IPS-18c (cell line): ENCODE measurements at regions not wholly inside any gene's neighbourhood (a gene's known extent, or its start where the extent isn't known, plus 50 kb on each side); places are given as distances from the start of the nearest gene placed in this dataset.
"Not testable (repeated sequence)": the region's sequence is repeated elsewhere in the genome, so short reads cannot be mapped to it uniquely, and the experiment has no call there.

ENCODE experiments used
- H3K4me3 ChIP-seq: 2 replicates; pipeline ENCODE4 v1.7.0; 2013; ENCODE audit warnings: low read depth, mild to moderate bottlenecking, low read length, moderate library complexity; ENCODE audit not compliant: insufficient read depth
- H3K9me3 ChIP-seq: one replicate; pipeline ENCODE4 v1.6.1; 2013; ENCODE audit warnings: mild to moderate bottlenecking, low read length, moderate library complexity; ENCODE audit not compliant: control insufficient read depth, insufficient read depth

DNA sequence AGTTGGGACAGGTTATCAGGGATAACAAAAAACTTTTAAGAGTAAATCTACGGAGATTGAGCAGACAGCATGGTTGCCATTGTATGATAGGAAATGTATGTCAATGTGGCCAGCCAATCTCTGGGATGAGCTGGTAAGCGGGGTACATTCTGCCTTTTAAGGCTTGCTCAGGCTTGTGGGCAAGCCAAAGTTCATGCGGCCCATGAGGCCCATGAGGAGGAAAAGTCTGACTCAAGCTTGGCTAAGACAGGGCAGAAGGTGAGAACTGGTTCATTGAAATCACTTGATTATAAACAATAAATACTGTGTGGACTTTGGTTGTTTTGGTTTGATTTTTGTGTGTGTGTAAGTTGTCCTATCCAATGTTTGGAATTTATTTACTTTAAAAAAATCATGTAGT, 997.1 kb downstream of the DNAH5 start:
- no peak overlapping the region for H3K4me3 ChIP-seq
- H3K9me3 ChIP-seq = no peaks in the 10 kb centered on the region

DNA sequence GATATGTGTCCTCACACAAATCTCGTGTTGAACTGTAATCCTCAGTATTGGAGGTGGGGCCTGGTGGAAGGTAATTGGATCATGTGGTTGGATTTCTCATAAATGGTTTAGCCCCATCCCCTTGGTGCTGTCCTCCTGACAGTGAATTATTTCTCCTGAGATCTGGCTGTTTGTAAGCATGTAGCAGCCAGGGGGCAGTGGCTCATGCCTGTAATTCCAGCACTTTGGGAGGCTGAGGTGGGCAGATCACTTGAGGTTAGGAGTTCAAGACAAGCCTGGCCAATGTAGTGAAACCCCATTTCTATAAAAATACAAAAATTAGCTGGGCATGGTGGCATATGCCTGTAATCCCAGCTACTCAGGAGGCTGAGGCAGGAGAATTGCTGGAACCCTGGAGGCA, 999.0 kb downstream of the DNAH5 start:
- H3K4me3 ChIP-seq, H3K9me3 ChIP-seq: not testable (repeated sequence)

DNA sequence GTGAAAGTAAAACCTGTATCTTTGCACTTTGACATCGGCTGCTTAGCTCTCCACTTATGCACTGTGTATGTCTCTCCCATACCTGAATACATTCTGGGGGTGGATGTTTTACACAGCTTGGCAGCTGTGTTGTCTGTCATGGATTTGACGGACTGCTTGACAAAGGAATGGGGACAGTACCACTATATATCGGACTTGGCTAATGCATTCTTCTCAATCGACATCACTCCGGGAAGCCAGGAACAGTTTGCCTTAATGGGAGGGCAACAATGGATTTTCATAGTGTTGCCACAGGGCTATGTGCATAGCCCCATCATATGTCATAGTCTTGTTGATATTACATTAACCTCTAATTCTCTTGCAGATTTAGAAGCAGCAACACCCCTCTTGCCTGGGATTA, 1008.3 kb downstream of the DNAH5 start:
- Histone ChIP-seq H3K9me3 (no peaks in the 10 kb centered on the region), H3K4me3 (no peak overlapping the region)

DNA sequence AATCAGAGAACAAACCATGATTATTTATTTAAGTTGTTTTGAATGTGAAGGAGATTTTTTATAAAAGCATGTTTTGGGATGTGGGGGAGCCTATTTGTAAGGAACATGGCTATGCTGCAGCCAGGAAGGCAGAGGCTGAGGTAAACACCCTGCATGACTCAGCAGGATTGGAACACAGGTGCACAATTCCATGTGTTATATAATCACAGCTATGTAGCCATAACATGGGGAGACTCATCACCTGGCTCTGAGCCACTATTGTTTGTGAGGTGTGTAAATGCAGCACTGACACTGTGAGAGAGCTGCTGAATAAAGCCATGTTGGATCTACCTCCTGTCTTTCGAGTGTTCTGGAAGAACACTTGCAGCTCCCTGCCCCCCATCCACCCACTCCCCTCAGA, 1009.8 kb downstream of the DNAH5 start:
- Histone ChIP-seq H3K4me3 (no peak overlapping the region), H3K9me3 (no peaks in the 10 kb centered on the region)

DNA sequence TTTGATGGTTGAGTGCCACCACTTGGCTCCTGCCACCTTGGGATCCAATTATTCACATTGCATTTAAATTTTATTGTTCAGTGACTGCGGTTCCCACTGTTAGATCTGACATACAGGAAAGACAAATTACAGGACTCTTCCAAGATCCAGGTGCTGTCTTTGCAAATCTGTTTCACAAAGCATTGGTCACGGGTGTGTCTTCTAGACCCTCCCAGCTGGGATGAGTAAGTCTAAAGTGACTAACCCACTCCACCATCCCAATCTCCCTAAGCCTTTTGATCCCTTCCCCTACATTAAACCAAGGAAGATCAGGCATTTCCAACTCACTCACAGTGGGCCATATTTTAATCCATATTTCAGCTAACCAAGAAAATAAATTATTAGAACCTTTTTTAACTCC, 1016.3 kb upstream of the CTNND2 start:
- peaks cover 2% of the 10 kb centered on the region for H3K9me3 ChIP-seq
- no peak overlapping the region for H3K4me3 ChIP-seq

DNA sequence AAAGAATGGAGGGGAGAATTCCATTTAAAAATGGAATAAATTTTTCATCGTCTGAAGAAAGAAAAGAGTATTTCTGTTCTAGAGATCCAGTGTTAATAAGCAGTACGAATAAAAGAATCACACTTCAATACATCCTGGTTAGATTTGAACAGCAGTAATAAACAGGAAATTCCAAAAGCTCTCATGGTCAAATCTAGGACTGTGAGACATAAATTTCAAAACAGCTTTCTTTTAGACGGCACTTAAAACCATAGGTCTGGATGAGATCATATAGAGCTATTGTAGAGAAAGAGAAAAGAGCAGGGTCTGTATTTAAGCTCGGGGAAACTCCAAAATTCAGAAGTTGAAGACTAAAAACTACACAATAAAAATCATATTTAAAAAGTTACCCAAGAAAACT, 1006.9 kb upstream of the CTNND2 start:
- H3K9me3 ChIP-seq = no peaks in the 10 kb centered on the region
- no peak overlapping the region for H3K4me3 ChIP-seq

DNA sequence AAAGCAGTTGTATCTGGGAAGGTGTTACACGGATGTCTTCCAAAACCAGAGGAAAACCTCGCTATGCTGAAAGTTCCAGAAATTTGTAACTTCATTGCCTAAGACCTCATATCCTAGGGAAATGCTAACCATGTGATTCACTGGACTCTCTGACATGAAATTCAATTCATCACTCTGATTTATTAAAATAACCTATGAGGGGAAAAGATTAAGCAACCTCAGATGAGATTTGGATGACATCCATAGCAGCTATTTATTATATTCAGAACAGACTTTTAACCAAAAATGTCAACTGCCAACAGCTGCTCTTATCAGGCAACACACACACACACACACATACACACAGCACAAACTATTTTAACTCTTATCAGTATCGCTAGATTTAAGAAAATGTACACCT, 1006.4 kb upstream of the CTNND2 start:
- Histone ChIP-seq H3K4me3 (no peak overlapping the region), H3K9me3 (no peaks in the 10 kb centered on the region)

DNA sequence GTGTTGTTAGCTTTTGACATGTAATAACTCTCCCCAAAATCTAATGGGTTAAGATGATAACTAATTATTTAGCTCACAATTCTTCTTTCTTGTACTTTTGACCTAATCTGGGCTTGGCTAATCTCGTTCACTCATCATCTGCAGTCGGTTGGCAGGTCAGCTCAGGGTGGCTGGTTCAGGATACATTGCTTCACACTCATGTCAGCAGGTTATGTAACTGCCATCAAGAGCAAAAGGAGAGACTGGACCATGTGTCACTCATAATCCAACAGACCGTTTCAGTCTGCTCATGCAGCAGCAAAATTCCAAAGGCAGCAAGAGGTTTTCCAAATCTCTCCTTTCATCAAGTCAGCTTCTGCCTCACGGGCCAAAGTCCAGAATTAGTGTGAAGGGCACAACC, 998.4 kb upstream of the CTNND2 start:
- no peaks in the 10 kb centered on the region for H3K9me3 ChIP-seq
- H3K4me3 ChIP-seq = no peak overlapping the region

DNA sequence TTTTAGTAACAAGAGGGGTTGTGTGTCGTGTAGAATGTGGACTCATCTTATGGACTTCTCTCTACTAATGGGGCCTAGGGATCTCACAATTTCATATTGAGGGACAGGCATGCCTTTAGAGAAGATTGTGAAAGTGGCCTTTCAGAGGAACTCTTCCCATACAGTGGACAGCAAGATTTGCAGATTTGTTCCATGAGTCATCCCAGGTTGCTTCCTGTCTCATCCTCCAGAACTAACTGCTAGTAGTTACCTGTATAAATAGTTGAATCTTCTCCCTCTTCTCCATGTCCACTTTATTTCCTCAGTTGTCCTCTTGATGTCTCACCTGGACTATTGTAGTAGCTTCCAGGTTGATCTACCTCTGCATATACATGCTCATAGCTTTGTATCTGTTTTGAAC, 997.5 kb upstream of the CTNND2 start:
- no peaks in the 10 kb centered on the region for H3K9me3 ChIP-seq
- no peak overlapping the region for H3K4me3 ChIP-seq

DNA sequence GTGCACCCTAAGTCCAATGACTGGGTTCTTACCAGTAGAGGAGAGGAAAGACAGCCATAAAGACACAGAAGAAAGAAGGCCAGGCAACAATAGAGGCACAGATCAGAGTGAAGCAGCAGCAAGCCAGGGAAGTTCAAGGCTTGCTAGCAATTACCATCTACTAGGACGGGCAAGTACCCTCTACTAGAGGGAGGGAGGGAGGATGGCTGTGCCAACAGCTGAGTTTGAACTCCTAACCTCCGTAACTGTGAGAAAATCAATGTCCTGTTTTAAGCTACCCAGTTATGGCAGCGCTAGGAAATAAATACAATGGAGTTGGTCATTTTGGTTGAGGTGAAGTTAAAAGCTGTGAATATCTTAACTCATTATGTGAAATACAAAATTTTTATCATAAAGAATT, 991.8 kb upstream of the CTNND2 start:
- no peak overlapping the region for H3K4me3 ChIP-seq
- H3K9me3 ChIP-seq = no peaks in the 10 kb centered on the region

DNA sequence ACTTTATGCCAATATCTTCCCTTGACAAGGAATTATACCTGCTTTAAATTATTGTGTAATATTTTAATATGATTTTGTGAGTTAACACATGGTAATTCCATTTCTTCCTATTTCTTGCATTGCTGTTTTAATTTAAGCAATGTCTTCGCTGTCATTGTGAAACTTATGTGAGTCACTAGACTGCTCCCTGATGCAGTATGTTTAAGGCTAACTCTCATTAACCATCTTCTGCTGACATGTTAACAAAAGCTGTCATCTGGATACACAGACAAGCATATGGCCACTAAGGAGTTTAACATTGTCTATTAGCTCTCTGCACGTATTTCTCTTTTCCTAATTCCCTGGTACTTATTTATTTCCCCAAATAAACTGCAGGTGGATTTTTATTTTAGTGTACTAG, 980.8 kb upstream of the CTNND2 start:
- Histone ChIP-seq H3K9me3 (no peaks in the 10 kb centered on the region), H3K4me3 (no peak overlapping the region)

DNA sequence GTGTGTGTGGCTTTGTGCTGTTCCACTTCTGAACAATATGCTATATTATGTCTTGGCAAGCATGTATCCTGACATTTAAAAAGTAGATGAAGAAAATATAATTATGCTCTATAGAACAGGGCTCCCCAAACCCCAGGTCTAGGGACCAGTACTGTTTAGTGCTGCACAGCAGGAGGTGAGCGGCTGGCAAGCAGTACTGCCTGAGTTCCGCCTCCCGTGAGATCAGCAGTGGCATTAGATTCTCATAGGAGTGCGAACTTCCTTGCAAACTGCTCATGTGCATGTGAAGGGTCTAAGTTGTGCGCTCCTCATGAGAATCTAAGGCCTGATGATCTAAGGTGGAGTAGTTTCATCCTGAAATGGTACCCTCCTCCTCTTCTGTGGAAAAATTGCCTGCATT, 979.1 kb upstream of the CTNND2 start:
- no peaks in the 10 kb centered on the region for H3K9me3 ChIP-seq
- no peak overlapping the region for H3K4me3 ChIP-seq

DNA sequence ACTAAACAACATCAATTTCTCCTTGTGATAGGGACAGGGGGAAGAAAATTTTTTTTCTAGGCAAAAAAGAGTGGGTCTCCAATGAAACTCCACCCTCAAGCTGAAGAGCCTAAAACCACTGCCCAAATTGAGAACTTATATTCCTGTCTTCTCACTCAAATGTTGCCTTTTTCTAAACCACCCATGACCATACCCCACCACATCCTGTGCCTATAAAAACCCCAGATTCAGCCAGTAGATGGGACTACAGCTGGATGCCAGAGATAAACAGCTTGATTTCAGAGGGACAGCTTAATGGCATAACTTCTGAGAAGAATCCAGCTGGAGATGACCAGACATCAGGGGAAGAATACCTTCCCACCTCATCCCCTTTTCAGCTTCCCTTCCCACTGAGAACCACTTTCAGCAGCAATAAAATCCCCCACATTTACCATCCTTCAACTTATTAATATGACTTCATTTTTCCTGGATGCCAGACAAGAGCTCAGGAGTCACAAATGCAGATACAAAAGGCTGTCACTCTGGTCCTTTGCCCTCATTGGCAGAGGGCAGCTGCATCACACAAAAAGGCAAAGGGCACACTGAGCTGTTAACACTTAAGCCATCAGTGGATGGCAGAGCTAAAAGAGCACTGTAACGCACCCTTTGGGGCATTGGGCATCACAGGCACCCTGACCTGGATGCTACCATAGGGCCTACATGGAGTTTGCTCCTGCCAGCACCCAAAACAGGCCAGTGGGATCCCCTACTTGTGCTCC, 972.5 kb upstream of the CTNND2 start:
- Histone ChIP-seq H3K4me3 (no peak overlapping the region), H3K9me3 (peaks cover 4% of the 10 kb centered on the region)

DNA sequence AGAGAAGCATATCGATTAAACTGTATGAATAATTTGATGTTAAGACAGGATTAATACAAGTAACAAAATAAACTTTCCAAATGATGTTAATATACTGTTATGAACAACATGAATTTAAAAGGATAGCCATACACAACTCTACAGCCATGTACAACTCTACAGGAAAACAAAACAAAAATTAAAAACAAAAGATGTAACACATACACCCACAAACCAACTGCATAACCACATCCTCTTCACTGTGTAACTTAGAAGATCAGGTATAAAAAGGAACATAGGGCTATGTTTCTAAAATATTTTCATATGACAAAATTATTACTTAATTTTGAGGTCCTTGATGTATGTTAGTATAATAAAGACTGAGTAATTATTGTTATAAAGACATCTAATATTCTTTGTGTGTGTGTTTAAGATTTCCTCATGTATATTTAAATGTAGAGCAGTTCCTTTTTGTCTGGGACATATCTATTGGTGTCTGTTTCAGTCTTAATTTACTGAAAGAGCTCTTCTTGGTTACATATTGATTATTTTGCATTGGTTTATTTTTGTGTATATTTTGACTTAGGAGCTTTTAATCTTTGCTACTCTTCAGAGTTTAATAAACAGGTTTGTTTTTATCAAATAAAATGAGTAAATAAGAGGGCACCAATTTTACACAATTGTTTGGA, 966.8 kb upstream of the CTNND2 start:
- no peak overlapping the region for H3K4me3 ChIP-seq
- peaks cover 2% of the 10 kb centered on the region for H3K9me3 ChIP-seq

DNA sequence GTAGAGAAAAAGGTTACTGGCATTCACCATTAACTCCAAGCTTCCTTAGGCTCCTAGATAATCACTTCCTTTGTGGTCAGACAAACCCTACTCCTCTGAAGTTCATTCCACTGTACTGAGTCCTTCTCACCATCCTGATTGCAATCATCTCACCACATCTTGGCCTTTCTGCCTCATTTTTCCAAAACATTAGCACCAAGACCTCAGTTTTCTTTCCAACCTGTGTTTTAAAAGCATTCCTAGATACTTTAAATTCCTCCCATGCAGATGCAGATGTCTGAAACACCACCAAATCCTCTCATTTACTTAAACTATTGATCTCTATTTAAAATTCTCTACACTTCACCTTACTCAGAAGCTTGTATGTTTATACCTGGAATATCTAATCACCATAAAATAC, 961.3 kb upstream of the CTNND2 start:
- Histone ChIP-seq H3K4me3 (no peak overlapping the region), H3K9me3 (no peaks in the 10 kb centered on the region)

DNA sequence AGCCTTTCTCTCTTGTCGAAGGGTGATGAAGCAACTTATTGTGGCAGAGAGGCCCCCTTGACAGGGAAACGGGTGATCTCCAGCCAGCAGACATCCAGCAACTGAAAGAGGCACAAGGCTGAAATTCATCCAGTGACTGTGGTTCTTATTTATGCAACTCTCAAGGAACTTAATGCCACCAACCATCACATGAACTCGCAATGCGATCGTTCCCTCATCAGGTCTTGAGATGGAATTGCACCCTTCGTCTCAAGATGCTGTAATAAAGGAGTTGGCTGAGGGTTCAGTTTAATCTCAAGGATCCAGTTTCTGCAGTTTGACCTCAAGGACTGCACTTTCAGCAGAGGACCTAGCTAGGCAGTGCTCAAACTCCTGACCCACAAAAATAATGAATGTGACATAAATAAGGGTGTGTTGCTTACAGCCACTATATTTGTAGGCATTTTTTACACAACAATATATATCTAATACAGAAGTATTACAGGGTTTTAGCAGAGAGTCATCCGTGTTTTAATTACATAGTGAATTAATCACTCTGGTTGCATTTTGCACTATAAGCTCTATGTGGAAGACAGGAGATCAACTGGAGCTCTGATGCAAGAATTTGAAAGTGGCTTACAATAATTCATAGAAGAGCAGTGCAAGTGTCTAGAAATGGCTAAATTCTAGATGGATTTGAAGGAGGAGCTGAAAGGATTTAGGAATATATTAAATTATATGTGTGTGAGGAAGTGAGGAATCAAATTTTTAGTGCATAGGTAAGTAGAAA, 957.8 kb upstream of the CTNND2 start:
- H3K9me3 ChIP-seq = no peaks in the 10 kb centered on the region

DNA sequence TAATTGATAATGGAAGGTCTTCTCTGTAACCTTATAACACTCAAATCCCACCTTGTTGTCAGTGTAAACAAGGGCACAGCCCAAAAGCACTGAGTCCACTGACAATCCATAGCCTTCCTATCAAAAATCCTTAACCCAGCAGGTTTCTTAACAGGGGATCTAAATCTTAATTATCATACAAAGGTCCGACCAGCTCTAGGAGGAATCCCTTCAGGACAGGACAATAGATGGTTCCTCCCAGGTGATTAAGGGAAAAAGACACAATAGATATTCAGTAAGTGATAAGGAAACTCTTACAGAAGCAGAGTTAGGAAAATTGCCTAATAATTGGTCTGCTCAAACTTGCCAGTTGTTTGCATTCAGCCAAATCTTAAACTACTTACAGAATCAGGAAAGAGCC, 951.9 kb upstream of the CTNND2 start:
- H3K9me3 ChIP-seq = not testable (repeated sequence)

More for the DNA sequence above, 957.8 kb upstream of the CTNND2 start:
- H3K4me3 ChIP-seq = no peak overlapping the region

DNA sequence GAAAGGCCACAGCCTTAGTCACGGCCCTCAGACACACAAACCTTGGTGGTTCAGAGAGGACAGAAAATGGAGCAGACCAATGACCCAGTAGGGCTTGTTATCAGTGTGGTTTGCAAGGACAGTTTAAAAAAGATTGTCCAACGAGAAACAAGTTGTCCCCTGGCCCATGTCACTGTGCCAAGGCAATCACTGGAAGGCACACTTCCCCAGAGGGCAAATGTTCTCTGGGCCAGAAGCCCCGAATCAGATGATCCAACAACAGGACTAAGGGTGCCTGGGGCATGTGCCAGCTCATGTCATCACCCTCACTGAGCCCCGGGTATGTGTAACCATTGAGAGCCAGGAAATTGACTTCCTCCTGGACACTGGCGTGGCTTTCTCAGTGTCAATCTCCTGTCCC, 950.1 kb upstream of the CTNND2 start:
- Histone ChIP-seq H3K4me3 (no peak overlapping the region), H3K9me3 (no peaks in the 10 kb centered on the region)

More for the DNA sequence above, 951.9 kb upstream of the CTNND2 start:
- H3K4me3 ChIP-seq = not testable (repeated sequence)
